HL-60 (cell line): ENCODE measurements at regions not wholly inside any gene's neighbourhood (a gene's known extent, or its start where the extent isn't known, plus 50 kb on each side); places are given as distances from the start of the nearest gene placed in this dataset.

Experiments used
- CTCF ChIP-seq: IDR thresholded peaks from one replicate; pipeline ENCODE4 v1.5.1; 2011; ENCODE audit warnings: low read length, control low read depth, inconsistent platforms; ENCODE audit not compliant: insufficient read depth
- GABPA ChIP-seq: IDR thresholded peaks from 2 replicates; pipeline ENCODE4 v1.6.1; 2012; ENCODE audit warnings: low read depth

GRCh38 chr15:92803536-92803851, 96.6 kb upstream of the CHD2 start:
- TF ChIP-seq CTCF (no peak), GABPA (no peak)
